ENCODE measurements at regions not wholly inside any gene's neighbourhood (a gene's known extent, or its start where the extent isn't known, plus 50 kb on each side); places are given as distances from the start of the nearest gene placed in this dataset.

DNA sequence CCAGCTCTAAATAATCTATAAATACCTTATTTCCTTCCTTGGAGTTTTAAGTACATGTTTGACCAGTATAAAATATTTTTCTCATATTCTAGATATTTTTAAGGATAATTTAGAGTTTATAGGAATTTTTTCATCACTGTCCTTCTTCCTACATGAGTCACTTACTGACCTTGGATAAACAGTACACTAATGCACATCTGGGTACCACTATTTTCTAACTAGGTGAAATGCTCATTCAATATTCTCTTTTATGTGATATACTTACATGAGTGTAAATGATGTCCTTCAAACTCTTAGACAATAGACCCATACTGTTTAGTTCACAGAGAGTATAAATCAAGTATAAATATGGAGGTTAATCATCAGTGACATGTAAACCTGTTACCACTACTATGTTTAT, 1574.2 kb upstream of the ACVR2A start:
- H3K9me3 ChIP-seq (ENCODE audit: control insufficient read depth, insufficient read depth, low read depth, low read length): no peaks in the 10 kb centered on the region
- no peak overlapping the region for H3K27ac ChIP-seq (ENCODE audit: insufficient read depth, low read length)
- H3K36me3 ChIP-seq (ENCODE audit: control insufficient read depth, insufficient read depth, low read length): no peaks in the 10 kb centered on the region
- no peak overlapping the region for H3K4me2 ChIP-seq (ENCODE audit: extremely low read depth, insufficient read depth, low read length)
- H3K9ac ChIP-seq (ENCODE audit: insufficient read depth, low read length): no peak overlapping the region
- H3K4me1 ChIP-seq (ENCODE audit: control insufficient read depth, extremely low read depth, insufficient read depth, low read length): no peaks in the 10 kb centered on the region
- TF ChIP-seq, protein P1, sequence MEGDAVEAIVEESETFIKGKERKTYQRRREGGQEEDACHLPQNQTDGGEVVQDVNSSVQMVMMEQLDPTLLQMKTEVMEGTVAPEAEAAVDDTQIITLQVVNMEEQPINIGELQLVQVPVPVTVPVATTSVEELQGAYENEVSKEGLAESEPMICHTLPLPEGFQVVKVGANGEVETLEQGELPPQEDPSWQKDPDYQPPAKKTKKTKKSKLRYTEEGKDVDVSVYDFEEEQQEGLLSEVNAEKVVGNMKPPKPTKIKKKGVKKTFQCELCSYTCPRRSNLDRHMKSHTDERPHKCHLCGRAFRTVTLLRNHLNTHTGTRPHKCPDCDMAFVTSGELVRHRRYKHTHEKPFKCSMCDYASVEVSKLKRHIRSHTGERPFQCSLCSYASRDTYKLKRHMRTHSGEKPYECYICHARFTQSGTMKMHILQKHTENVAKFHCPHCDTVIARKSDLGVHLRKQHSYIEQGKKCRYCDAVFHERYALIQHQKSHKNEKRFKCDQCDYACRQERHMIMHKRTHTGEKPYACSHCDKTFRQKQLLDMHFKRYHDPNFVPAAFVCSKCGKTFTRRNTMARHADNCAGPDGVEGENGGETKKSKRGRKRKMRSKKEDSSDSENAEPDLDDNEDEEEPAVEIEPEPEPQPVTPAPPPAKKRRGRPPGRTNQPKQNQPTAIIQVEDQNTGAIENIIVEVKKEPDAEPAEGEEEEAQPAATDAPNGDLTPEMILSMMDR (conservative IDR thresholded peaks at IDR 0.05 in 1 of 2, IDR thresholded peaks at IDR 0.05 in 1 of 2; ENCODE audit: low read depth in 1 of 2, low read length in 2 of 2): no peak
- TF ChIP-seq EZH2 (IDR thresholded peaks at IDR 0.05; ENCODE audit: low read length, missing control alignments): no peak
- no peaks in the 10 kb centered on the region for H3K79me2 ChIP-seq (ENCODE audit: control insufficient read depth, insufficient read depth, low read length)
- H4K20me1 ChIP-seq (ENCODE audit: control insufficient read depth, extremely low read depth, insufficient read depth, low read length): no peaks in the 10 kb centered on the region
- peak in 1 of 2 donors; percentile 33 for DNase-seq (ENCODE audit: low read depth in 2 of 2)
- H3K27me3 ChIP-seq (ENCODE audit: control insufficient read depth, insufficient read depth, low read length): no peaks in the 10 kb centered on the region
- H2AFZ ChIP-seq (ENCODE audit: low read length): no peak overlapping the region
- H3K4me3 ChIP-seq (replicated peaks in 1 of 4; ENCODE audit: control extremely low read depth in 1 of 4, insufficient read depth in 1 of 4, low read depth in 3 of 4, low read length in 4 of 4): no peak overlapping the region

DNA sequence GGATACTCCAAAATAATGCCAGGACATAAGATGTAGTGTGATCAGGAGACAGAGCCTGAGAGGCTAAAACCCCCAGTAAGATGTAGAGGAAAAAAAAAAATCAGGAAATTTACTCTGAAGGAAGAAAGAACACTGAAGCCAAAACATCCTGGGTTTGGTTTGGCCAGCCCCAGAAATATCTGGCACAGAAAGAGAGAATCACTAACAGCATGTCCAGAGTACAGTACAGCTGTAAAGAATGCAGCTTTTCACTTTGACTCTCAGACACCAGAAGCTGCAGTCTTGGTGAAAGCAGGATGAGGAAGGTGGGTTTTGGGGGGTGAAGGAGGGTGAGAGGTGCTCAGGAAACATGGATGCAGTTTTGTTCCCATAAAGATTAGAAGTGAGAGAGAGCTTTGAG, 1577.7 kb upstream of the ACVR2A start:
- H3K27ac ChIP-seq (ENCODE audit: insufficient read depth, low read length): no peak overlapping the region
- no peak overlapping the region for H3K9ac ChIP-seq (ENCODE audit: insufficient read depth, low read length)
- H3K79me2 ChIP-seq (ENCODE audit: control insufficient read depth, insufficient read depth, low read length): no peaks in the 10 kb centered on the region
- H3K36me3 ChIP-seq (ENCODE audit: control insufficient read depth, insufficient read depth, low read length): no peaks in the 10 kb centered on the region
- no peak overlapping the region for H3K4me3 ChIP-seq (replicated peaks in 1 of 4; ENCODE audit: control extremely low read depth in 1 of 4, insufficient read depth in 1 of 4, low read depth in 3 of 4, low read length in 4 of 4)
- H3K9me3 ChIP-seq (ENCODE audit: control insufficient read depth, insufficient read depth, low read depth, low read length): no peaks in the 10 kb centered on the region
- H3K4me2 ChIP-seq (ENCODE audit: extremely low read depth, insufficient read depth, low read length): no peak overlapping the region
- no peaks in the 10 kb centered on the region for H3K27me3 ChIP-seq (ENCODE audit: control insufficient read depth, insufficient read depth, low read length)
- H4K20me1 ChIP-seq (ENCODE audit: control insufficient read depth, extremely low read depth, insufficient read depth, low read length): no peaks in the 10 kb centered on the region
- H2AFZ ChIP-seq (ENCODE audit: low read length): no peak overlapping the region
- H3K4me1 ChIP-seq (ENCODE audit: control insufficient read depth, extremely low read depth, insufficient read depth, low read length): no peaks in the 10 kb centered on the region
- TF ChIP-seq, protein P1 (conservative IDR thresholded peaks at IDR 0.05 in 1 of 2, IDR thresholded peaks at IDR 0.05 in 1 of 2; ENCODE audit: low read depth in 1 of 2, low read length in 2 of 2): no peak
- TF ChIP-seq EZH2 (IDR thresholded peaks at IDR 0.05; ENCODE audit: low read length, missing control alignments): no peak
- peak; percentile 18 to 45 for DNase-seq (ENCODE audit: low read depth in 2 of 2)

DNA sequence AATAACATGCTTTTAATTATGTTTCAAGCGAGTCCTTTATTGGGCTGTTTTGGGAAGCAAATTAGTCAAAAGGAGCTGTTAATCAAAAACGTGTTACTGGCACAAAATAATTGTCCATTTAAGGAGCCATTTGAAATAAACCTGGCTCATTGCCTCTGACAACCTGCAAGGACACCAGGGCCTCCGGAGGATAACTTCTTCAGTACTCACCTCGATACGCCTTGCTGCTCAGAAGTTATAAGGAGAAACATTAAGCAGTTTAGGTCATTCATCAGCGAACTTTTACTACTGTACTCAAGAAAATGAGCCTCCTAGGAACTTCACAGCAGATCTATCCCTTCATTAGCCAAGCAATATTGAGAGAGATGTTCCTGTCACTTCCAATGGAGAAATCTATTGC, 1579.2 kb upstream of the ACVR2A start:
- Histone ChIP-seq H3K4me3 (replicated peaks in 1 of 4; ENCODE audit: control extremely low read depth in 1 of 4, insufficient read depth in 1 of 4, low read depth in 3 of 4, low read length in 4 of 4) (no peak overlapping the region), H2AFZ (ENCODE audit: low read length) (no peak overlapping the region), H4K20me1 (ENCODE audit: control insufficient read depth, extremely low read depth, insufficient read depth, low read length) (no peaks in the 10 kb centered on the region), H3K27ac (ENCODE audit: insufficient read depth, low read length) (no peak overlapping the region), H3K4me1 (ENCODE audit: control insufficient read depth, extremely low read depth, insufficient read depth, low read length) (no peaks in the 10 kb centered on the region), H3K9ac (ENCODE audit: insufficient read depth, low read length) (no peak overlapping the region), H3K27me3 (ENCODE audit: control insufficient read depth, insufficient read depth, low read length) (no peaks in the 10 kb centered on the region), H3K9me3 (ENCODE audit: control insufficient read depth, insufficient read depth, low read depth, low read length) (no peaks in the 10 kb centered on the region), H3K4me2 (ENCODE audit: extremely low read depth, insufficient read depth, low read length) (no peak overlapping the region), H3K36me3 (ENCODE audit: control insufficient read depth, insufficient read depth, low read length) (no peaks in the 10 kb centered on the region), H3K79me2 (ENCODE audit: control insufficient read depth, insufficient read depth, low read length) (no peaks in the 10 kb centered on the region)
- TF ChIP-seq, protein P1 (conservative IDR thresholded peaks at IDR 0.05 in 1 of 2, IDR thresholded peaks at IDR 0.05 in 1 of 2; ENCODE audit: low read depth in 1 of 2, low read length in 2 of 2): no peak
- TF ChIP-seq EZH2 (IDR thresholded peaks at IDR 0.05; ENCODE audit: low read length, missing control alignments): no peak
- no peak for DNase-seq (ENCODE audit: low read depth in 2 of 2)

Data from fibroblast of lung (primary cell).